GM18868 (cell line): ENCODE measurements at regions not wholly inside any gene's neighbourhood (a gene's known extent, or its start where the extent isn't known, plus 50 kb on each side); places are given as distances from the start of the nearest gene placed in this dataset.

Experiments
- ATAC-seq: cut with Tn5 transposase; IDR thresholded peaks from one replicate; pipeline ENCODE4 v1.9.1; 2021; ENCODE audit warnings: mild to moderate bottlenecking, moderate library complexity; ENCODE audit not compliant: unreplicated experiment

DNA sequence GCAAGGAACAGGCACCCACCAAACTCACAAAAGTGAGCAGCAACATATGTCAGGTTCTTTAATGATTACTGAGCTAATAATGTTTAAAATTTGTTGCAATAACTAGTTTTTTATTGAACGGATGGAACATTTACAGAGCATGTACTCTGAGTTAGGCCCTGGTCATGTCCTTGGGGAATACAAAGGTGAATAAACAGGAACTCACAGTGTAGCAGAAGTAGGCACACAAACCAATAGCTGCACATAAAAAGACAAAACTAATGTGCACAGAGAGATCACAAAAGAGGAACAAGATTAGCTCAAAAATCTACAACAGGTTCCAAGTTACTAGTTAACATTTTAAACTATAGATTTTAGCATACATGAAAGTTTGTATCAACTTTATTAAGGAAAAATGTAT lies 505.3 kb upstream of the PPP2R3A start:
- ATAC-seq: no peak

DNA sequence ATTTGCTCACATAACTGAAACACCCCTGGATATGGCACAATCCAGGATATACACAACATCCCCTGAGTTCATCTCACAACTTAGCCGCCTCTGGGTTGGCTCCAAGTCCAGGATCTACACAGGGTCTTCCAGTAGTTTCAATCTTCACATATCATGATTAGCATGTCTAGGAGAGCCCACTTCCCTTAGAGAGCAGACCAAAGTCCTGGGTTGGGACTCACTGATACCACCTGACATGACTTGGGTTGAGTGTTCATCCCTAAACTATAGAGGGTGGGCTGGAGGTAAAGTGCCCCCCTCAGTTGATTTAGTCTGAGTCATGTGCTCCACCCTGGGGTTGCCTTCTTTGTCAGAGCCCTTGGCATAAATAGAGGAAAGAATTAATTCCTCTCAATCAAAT lies 493.6 kb upstream of the PPP2R3A start:
- ATAC-seq: no peak

DNA sequence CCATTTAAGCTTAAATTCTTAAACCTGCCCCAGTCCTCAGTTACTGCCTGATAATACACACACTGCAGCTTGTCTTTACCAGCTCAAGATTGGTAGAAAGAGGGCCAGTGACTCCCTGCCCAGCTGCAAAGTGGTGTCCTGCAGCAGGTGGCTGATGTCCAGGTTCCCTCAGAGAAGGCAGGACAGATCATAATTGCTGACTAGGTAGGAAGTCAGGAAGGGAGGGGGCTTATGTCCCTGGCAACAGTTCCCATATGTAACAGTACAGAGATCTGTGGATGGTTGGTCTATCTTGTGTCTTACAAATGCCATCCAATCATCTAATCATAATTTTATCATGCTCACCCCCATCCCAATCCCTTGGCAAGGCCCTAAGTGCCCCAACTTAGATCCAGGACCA lies 492.1 kb upstream of the PPP2R3A start:
- ATAC-seq: no peak

DNA sequence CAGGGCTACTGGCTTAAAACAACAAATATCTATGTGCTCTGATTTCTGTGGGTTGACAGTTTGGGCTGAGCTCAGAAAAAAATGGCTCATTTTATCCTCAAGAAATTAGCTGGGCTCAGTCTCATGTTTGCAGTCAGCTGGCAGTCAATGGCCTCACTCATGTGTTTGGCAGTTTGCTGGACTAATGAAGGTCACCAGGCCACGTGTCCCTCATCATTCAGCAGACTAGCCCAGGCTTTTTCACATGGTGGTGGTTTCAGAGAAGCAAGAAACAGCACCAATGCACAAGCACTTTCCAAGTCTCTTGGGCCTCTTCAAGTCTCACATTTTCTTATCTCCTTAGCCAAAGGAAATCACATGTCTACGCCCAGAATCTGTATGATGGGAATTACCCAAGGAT lies 478.3 kb upstream of the PPP2R3A start:
- no peak for ATAC-seq

DNA sequence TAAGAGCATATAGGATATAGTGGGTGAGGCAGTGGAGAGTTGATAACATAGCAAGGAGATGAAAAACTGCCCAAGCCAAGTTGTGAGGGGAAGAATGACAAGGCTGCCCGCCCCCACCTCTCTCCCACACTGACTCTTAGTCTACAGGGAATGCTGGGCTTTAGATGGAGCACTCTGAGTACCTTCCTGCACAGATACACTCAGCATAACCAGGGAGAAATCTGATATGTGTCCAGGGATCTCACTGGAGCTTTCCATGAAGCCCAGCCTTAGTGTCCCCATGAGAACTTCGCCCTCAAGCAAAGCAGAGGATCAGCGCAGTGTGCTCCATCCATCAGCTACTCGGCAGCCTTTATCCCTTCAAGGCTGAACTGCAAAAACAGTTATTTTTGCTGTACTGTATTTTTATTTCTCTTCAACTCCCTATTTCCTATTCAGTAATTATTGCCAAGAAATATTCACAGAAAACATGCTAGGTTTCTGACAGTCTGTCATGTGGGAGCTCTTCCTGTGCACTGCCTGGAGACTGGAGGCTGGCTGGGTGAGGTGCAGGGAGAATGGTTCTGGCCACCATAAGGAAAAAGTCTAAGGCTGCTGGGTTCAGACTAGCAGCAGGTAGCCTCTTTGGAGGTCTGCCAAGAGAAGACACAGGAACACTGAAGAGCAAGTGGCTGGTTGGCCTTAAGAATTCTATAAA lies 475.2 kb upstream of the PPP2R3A start:
- ATAC-seq: no peak

DNA sequence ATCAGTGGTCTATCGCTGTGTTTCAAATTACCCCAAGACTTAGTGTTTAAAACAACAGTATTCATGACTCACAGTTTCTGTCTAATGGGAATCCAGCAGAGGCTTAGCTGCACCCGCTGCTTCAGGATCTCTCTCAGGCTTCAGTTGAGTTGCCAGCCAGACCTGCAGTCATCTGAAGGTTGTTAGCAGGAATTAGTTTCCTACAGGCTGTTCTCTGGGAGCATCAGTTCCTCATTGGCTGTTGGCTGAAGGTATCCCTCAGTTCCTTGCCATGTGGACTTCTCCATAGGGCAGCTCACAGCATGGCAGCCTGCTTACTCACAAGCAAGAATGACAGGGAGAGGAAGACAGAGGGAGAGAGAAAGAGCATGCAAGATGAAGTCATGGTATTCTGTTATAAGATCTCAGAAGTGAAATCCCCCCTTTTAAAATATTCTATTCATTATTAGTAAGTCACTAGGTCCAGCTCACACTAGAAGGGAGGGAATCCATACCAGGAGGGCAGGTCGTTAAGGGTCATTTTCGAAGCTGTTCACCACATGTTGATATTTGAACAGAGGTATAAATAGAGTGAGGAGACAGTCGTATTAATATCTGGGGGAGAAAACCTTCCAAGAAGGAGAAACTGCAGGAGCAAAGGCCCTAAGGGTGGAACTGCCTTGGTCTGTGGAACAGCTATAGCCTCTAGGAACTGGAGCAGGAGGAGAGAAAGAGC lies 473.9 kb upstream of the PPP2R3A start:
- no peak for ATAC-seq

DNA sequence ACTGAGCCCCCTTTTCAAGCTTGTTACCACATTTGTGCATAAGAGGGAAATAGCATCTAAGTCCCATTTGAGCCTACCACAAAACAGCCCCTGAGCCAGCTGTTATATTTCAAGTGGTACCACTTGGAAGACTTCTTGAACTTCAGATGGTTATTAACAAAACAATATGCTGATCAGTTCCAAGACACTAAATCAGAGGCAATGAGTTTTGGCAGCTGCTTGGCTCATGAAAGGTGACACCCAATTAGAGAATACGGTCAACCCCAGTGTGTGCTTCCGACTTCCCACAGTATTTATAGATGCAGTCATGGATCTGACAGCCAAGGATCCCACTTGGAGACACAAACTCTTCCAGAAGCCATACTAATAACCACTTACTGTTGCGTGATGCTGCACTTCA lies 469.6 kb upstream of the PPP2R3A start:
- ATAC-seq: no peak

DNA sequence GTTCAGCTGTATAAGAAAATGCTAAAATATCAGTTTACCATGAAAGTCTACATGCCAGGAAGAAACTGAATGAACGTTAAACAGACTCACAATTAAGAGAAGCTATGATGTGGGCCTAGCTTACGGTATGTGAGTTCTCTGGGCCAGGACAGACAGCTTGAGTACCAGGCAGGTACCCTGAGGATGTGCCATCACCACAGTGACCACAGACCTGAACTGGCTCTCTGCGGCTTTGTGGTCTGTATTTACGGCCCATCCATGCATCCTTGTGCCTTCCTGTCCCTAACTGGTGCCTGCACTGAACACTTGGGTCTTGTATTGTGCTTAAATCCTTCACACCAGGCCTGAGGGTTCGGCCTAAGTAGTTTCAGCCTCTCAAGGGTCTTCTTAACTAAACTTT lies 467.5 kb upstream of the PPP2R3A start:
- ATAC-seq: no peak

DNA sequence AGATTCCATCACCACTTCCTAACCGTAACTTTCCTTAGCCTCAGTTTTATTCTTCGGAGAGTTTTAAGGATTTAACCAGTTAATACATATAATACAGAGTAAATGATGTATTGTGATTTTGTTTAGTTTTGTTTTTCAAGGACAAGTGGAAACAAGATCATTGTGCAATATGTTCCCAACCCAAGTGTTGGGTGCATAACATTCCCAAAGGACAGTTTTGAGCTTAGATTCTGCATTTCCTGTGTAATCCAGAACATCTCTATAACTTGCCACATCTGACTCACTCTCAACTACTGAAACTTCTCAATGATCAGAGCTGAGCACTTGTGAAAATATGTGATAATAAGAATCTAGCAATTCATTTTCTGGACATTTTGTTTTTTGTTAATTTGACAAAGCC lies 466.1 kb upstream of the PPP2R3A start:
- no peak for ATAC-seq

DNA sequence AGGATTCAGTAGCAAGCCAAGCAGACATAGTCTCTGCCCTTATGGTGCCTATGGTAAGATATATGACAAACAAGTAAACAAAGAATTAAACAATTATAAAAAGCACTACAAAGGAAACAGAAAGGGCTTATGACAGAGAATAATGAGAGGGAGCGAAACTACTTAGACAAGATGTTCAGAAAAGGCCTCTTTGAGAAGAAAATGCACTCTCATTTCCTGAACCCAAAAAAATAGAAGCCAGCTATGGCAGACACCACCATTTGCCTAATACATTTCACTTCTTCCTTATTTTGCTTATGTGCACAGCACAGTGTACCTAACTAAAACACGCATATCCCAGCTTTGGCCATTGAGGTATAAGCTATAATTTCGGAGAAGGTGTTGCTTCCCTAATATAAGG lies 465.5 kb upstream of the PPP2R3A start:
- ATAC-seq: no peak

DNA sequence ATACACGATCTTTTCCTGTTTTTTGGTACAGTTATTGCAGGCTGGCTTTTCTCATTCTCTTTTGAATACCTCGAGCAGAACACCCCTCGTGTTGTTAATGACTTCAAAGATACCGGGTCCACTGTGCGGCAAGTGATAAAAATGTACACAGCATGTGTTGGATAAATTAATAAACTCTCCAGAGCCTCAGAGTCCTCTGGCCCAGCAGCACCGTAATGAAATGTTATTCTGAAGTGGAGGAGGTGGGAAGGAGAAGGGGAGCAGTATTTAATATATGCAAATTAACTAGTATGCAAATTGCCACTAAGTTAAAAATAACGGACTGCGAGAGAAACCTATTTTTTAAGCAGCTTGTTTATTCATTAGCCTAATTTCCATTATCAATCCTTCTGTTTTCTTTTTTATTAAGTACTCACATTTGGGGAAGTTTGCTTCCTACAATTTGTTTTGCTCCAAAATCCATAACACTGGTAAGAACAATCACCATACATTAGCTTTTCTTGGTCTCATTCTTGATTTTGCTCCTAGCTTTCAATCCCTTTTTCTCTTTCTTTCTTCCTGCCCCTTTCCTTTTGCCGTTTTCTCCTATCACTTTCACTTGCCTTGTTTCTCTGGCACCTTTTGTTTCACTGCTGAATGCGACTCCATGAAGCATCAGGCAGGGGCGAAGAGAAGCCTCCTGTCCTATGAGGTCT lies 462.3 kb upstream of the PPP2R3A start:
- ATAC-seq: no peak

DNA sequence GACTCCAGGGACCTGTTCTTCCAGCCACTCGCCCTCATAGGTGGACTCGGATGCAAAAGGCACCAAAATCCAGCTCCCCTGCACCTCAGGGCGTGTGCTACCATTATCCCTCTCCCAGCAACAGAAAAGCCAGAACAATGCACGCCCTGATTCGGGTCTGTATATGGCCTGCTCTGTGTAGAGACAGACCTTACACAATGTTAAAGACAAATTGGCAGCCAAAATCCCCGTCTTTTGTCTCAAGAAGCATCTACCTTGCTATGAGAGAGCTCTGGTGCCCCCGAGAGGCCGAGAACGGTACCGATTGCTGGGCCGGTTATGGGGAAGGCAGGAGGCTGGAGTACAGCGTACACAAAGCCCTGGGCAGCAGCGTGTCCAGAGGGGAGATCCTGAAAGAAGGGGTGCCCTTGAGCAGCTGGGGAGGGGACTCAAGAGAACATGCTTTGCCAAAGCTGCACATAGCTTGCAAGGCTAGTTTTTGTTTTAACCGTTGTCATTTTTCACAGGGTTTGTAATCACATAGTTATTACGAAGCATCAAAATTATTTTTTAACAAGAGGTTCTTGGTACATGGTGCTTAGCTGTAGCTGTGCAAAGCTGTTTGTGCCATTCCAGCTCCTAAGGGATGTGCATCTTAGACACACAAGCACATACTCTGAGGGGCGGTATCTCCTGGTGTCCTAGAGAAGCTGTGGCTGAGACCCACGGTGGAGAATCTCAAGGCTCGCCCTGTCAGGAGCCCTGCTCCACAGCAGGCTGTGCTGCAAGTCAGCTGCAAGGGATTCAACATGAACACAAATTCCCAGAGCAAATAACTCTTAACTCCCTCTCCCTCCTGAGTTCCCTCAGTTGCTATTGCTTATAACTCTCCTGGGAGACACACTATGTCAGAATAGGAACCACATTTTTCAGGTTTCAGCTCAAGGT lies 461.5 kb upstream of the PPP2R3A start:
- ATAC-seq: peak; percentile 82

DNA sequence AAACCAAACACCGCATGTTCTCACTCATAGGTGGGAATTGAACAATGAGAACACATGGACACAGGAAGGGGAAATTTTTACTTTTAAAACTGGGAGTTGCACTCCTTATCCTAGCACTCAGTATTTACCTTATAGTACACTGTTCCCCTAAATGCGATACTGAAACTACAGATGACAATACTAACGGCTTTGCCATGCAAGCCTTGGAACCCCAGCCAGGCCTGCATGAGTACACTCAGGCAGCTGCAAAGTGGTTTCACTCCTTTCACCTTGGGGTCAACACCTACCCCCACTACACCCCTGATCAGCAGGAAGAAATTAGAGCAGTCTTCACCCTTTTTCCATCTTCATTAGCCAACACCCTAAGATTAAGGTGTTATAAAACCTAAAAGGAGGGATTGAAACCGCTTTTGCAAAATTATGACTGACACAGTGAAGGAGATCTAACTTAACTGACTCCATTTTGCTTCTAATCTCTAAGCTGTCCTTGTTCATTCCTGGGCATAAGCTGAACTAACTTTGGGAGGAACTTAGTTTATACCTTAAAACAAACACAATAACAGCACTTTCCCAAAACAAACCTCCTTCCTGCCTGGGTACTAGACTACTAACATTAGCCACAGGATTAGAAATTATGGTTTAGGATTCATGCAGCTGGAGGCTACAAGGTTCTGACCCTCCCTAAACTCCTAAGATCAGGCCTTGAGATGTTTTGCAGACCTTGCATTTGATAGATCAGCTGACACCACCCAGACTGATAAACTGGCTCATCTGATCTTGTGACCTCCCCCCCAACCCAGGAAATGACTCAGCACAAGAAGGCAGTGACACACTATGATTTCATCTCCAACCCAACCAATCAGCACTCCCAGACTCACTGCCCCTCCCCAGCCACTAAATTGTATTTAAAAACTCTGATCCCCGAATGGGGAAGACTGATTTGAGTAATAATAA lies 452.1 kb upstream of the PPP2R3A start:
- ATAC-seq: no peak

DNA sequence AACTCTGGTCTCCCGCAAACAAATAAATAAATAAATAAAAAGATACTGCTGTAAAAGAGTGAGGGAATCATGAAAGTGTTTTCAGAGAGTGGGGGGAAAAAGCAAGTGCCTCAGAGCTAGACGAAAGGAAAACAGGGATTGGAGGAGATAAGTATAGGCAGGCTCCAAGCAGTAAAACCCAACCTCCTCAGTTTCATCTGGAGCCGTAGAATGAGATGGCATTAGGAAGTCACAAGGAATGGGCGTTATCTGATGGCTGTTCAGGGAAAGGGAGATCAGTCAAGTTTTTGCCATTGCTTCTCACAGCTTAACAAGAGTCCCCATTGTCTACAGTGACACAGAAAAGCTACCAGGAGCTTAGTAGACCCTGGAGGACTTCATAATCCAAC lies 451.5 kb upstream of the PPP2R3A start:
- ATAC-seq: no peak

DNA sequence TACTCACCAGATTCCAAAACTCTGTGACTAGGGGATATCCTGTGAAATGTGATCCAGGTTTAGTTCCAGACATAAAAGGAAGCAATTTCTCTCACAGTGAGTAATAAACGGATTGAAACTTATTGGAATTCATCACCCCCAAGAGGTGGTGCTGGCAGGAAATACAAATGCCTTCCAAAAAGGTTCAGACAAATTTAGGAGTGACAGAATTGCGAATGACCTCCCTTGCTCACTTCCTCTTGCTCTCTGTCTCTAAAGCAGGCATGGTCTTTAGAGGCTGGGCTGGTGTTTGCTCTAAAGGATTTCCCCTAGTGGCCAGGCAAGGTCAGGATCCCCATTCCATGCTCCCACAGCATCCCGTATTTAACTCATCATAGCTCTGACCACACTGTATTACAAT lies 449.4 kb upstream of the PPP2R3A start:
- no peak for ATAC-seq

DNA sequence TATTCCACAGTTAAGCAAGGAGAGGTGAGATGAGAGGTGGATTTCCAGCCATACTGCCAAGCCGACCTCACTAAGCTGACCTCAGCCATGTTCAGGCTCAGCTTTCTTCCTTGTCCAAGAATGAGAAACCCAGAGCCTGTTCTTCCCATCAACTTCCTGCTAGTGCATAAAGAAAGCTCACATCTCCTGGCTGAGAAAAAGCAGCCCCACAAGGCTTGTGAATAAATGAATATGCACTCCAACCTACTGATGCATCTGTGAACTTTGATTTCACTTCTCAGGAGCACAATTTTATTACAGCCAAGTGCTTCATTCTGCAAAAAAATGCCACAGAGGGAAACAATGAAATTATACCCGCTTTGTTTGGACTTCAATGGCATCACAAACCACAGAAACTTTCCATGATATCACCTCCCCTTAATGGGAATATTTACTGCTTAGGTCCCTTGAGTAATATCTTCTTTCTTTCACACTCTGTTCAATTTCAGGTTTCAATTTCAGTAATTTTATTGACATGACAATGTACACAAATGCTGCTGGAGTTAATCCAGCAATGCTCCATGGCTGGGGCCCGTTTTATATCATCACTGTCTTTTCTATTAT lies 437.0 kb upstream of the PPP2R3A start:
- no peak for ATAC-seq

DNA sequence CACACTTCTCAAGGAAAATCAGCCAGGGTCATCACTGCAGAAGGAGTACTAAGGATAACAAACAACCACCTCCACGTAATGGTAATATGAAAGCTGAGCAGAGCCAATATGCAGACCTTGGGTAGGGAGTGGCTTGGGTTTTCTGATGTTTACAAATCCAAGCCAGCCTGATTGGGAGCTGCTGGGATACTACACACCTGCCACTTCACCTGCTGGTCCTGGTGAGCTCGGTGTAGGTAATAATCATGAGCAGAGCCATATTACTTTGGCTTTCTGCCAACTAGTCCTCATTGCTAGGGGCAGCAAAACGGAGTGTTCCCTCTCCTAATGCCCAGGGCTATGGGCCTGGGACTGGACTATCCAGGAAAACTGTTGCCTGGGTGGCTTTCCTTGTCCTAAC lies 433.5 kb upstream of the PPP2R3A start:
- ATAC-seq: no peak

DNA sequence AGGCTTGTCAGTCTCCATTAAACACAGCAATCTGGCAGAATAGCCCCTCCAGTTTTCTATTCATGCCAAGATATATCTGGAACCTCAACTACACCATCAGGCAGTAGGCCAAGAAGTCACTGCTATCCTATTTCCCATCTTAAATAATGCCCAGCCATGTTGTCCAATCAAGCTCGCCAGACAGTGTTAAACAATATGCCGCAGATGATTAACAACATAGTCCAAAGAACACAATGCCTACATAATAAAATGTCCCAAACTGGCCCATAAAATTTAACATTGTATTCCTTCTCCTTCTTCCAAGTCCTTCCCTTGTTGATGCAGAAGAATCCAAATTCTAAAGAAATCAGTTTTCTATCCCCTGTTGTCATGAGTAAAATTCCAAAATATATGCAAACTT lies 427.4 kb upstream of the PPP2R3A start:
- ATAC-seq: no peak

DNA sequence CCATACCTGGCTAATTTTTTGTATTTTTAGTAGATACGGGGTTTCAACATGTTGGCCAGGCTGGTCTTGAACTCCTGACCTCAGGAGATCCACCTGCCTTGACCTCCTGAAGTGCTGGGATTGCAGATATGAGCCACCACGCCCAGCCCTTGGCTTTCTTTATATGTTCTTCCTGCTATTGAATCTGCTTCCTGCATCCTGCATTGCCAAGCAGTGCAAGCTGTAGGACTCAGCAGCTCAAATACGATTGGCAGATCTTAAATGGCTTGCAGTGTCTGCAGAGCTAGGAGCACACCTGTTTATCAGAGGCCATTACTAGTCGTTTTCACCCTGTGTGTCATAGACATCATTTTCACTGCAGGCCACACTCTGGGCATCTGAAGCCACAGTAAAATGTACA lies 426.2 kb upstream of the PPP2R3A start:
- no peak for ATAC-seq

DNA sequence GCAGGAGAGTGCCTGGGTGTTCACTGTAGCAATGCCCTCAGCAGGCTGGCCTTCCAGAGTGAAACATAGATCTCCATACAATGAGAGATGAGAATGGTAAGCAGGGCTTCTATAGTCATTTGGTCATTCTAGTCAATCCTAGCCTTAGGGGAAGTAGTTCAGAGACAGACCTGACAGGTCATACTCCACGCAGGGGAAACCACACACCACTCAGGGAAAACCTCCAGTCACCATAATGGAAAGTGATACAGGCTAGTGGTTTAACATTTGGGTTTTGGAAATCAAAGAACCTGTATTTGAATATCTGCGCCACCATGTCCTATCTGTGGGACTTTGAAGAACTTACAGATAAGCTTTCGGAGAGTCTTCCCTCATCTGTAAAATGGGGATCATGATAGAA lies 425.7 kb upstream of the PPP2R3A start:
- ATAC-seq: no peak
